ENCODE measurements at regions not wholly inside any gene's neighbourhood (a gene's known extent, or its start where the extent isn't known, plus 50 kb on each side); places are given as distances from the start of the nearest gene placed in this dataset.
"Not testable (repeated sequence)": the region's sequence is repeated elsewhere in the genome, so short reads cannot be mapped to it uniquely, and the experiment has no call there.

DNA sequence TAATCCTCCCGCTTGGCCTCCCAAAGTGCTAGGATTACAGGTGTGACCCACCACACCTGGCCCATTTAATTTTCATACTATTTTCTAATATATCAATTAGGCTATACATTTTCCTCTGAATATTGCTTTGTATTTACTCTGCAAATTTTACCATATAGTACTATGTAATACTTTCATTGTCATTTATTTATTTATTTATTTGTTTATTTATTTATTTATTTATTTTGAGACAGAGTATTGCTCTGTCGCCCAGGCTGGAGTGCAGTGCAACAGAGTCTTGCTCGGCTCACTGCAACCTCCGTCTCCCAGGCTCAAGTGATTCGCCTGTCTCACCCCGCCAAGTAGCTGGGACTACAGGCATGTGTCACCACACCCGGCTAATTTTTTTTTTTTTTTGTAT lies 113.3 kb downstream of the KATNIP start:
- TF ChIP-seq POLR2A, POLR2AphosphoS5 (IDR thresholded peaks at IDR 0.05): not testable (repeated sequence)
- TF ChIP-seq, protein P1, sequence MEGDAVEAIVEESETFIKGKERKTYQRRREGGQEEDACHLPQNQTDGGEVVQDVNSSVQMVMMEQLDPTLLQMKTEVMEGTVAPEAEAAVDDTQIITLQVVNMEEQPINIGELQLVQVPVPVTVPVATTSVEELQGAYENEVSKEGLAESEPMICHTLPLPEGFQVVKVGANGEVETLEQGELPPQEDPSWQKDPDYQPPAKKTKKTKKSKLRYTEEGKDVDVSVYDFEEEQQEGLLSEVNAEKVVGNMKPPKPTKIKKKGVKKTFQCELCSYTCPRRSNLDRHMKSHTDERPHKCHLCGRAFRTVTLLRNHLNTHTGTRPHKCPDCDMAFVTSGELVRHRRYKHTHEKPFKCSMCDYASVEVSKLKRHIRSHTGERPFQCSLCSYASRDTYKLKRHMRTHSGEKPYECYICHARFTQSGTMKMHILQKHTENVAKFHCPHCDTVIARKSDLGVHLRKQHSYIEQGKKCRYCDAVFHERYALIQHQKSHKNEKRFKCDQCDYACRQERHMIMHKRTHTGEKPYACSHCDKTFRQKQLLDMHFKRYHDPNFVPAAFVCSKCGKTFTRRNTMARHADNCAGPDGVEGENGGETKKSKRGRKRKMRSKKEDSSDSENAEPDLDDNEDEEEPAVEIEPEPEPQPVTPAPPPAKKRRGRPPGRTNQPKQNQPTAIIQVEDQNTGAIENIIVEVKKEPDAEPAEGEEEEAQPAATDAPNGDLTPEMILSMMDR (IDR thresholded peaks at IDR 0.05), result not testable (repeated sequence)
